T-helper 1 cell treated with Interleukin-12 subunit alpha and Interleukin-12 subunit beta and Interleukin-4 antibody, amounts not matched to agents 30 μg/mL and 1 μg/mL, for 36 hours (primary cell): ENCODE measurements at regions not wholly inside any gene's neighbourhood (a gene's known extent, or its start where the extent isn't known, plus 50 kb on each side); places are given as distances from the start of the nearest gene placed in this dataset.

Experiments
- H3K27ac Mint-ChIP-seq: one replicate; pipeline ENCODE4 v1.8.0; 2021; ENCODE audit warnings: mild to moderate bottlenecking, mixed read lengths
- H3K27me3 Mint-ChIP-seq: one replicate; pipeline ENCODE4 v1.8.0; 2021; ENCODE audit warnings: low read depth, mixed read lengths
- H3K36me3 Mint-ChIP-seq: one replicate; pipeline ENCODE4 v1.8.0; 2021; ENCODE audit warnings: low read depth, mixed read lengths
- H3K4me1 Mint-ChIP-seq: one replicate; pipeline ENCODE4 v1.8.0; 2021; ENCODE audit warnings: low read depth, mixed read lengths
- H3K4me3 Mint-ChIP-seq: one replicate; pipeline ENCODE4 v1.8.0; 2021; ENCODE audit warnings: mild to moderate bottlenecking, moderate library complexity, mixed read lengths
- H3K9me3 Mint-ChIP-seq: one replicate; pipeline ENCODE4 v1.8.0; 2021; ENCODE audit warnings: mixed read lengths

DNA sequence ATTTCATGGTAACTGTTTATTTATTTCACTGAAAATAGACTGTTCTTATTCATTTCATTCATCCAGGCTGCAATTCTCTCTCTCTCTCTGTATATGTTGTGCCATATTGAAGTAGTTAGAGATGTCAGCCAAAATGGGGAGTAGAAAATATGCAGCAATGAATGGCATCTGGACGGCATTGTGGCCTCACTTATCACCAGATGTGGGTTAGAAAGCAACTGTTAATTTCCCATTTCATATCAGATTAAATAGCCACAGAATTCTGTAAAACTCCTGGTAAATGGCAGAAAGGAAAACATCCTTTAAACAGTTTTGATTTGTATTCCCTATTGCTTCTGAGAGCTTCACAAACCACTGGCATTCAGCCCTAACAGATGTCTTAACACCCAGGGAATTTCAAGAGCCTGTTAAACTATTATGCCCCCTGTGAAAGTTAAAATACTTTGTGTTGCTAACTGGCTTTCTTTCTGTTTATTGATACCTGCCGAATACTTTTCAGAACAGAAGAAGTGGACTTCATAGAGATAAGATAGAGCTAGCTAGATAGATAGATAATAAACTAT lies 1763.3 kb upstream of the MIR17HG start:
- Mint-ChIP-seq H3K27me3 (no peaks in the 10 kb centered on the region), H3K27ac (no peak overlapping the region), H3K9me3 (peaks cover 8% of the 10 kb centered on the region), H3K4me3 (no peak overlapping the region), H3K36me3 (no peaks in the 10 kb centered on the region), H3K4me1 (no peaks in the 10 kb centered on the region)

DNA sequence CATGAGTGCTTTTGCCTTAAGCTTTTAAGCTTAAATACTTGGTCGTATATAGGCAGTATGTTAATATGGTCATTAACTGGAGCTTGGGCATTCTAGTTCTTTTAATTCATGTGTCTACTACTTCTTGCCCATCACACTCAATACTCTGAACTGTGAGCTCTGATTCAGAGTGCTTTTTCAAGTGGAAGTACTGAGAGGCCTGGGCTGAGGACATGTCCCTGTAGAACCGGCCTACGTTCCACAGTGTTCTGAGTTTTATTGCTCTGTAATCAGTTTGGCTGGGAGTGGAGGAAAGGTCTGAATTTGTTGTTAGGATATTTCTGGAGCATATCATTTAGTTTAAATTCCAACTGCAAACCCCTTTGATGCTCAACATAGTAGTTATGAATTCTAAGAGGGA lies 1744.8 kb upstream of the MIR17HG start:
- H3K27ac Mint-ChIP-seq = no peak overlapping the region
- H3K27me3 Mint-ChIP-seq = no peaks in the 10 kb centered on the region

DNA sequence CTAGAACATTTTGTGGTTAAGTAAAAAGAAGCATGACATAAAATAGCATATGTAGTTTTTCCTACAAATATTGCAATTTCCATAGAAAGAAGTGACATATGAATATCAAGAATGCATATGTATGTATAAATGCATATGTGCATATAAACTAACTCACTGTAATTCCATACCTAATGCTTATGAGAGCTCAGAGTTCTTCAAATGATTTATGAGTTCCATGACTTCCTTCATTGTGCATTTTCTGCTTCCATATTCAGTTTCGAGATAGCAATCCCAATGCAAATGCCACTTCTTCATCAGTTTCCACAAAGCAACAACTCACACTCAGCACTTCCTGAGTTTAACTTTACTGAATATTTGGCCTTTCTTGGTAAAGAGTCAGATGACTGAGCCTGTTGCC lies 1744.3 kb upstream of the MIR17HG start:
- Mint-ChIP-seq H3K4me1 (no peaks in the 10 kb centered on the region), H3K4me3 (no peak overlapping the region), H3K27ac (no peak overlapping the region), H3K36me3 (no peaks in the 10 kb centered on the region), H3K27me3 (no peaks in the 10 kb centered on the region), H3K9me3 (peaks cover 14% of the 10 kb centered on the region)

More for the DNA sequence above, 1744.8 kb upstream of the MIR17HG start:
- no peaks in the 10 kb centered on the region for H3K36me3 Mint-ChIP-seq
- H3K9me3 Mint-ChIP-seq = peaks cover 10% of the 10 kb centered on the region
- no peak overlapping the region for H3K4me3 Mint-ChIP-seq
- no peaks in the 10 kb centered on the region for H3K4me1 Mint-ChIP-seq

GRCh38 chr13:89609318-89609717 lies 1738.2 kb upstream of the MIR17HG start:
- Mint-ChIP-seq H3K27ac (no peak overlapping the region), H3K27me3 (no peaks in the 10 kb centered on the region), H3K4me3 (no peak overlapping the region), H3K9me3 (peaks cover 14% of the 10 kb centered on the region), H3K36me3 (no peaks in the 10 kb centered on the region), H3K4me1 (no peaks in the 10 kb centered on the region)

- no peak overlapping the region for H3K27ac Mint-ChIP-seq
Observed at GRCh38 chr13:89610331-89610730, 1737.2 kb upstream of the MIR17HG start.

DNA sequence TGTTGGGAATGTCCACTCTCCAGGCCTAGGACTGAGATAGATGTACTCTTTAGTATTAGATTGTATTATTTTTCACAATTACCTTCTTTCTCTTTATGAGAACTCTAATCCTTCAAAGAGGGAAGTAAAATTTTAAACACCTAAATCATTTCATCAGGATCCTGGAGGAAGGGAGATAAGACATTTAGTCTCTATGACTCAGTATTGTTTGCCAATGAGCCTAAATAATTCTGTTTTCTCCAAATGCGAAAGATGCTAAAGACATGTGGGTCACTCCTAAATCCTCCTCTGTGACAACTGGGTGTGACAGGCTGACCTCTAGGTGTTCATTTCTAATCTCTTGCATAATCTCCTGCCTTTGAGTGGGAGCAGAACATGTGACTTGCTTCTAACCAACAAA lies 1736.6 kb upstream of the MIR17HG start:
- no peaks in the 10 kb centered on the region for H3K27me3 Mint-ChIP-seq
- H3K4me3 Mint-ChIP-seq = no peak overlapping the region
- H3K9me3 Mint-ChIP-seq = peaks cover 6% of the 10 kb centered on the region
- H3K27ac Mint-ChIP-seq = no peak overlapping the region
- H3K4me1 Mint-ChIP-seq = no peaks in the 10 kb centered on the region
- no peaks in the 10 kb centered on the region for H3K36me3 Mint-ChIP-seq

More at GRCh38 chr13:89610331-89610730, 1737.2 kb upstream of the MIR17HG start:
- Mint-ChIP-seq H3K27me3 (no peaks in the 10 kb centered on the region), H3K9me3 (peaks cover 9% of the 10 kb centered on the region), H3K4me1 (no peaks in the 10 kb centered on the region), H3K4me3 (no peak overlapping the region), H3K36me3 (no peaks in the 10 kb centered on the region)

DNA sequence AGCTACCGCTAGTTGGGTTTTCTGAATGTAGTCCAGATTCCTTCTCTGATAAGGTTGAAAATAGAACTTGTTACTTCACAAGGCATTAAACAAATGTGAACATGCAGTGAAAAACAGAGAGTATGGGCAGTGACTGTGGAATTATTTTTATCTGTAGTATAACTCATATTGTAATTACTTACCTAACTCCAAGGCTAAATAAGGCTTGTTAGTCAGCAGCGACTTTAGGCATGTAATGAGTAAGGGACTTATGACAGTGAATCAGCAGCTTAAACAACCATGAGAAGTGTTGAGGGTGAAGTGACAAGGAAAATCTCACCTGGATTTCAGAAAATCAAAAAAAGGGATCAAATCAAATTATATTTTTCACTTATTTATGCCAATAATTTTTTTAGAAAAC lies 1719.5 kb upstream of the MIR17HG start:
- H3K27ac Mint-ChIP-seq = no peak overlapping the region
- H3K9me3 Mint-ChIP-seq = peaks cover 13% of the 10 kb centered on the region
- no peaks in the 10 kb centered on the region for H3K27me3 Mint-ChIP-seq
- H3K4me1 Mint-ChIP-seq = no peaks in the 10 kb centered on the region
- H3K36me3 Mint-ChIP-seq = no peaks in the 10 kb centered on the region
- H3K4me3 Mint-ChIP-seq = no peak overlapping the region

DNA sequence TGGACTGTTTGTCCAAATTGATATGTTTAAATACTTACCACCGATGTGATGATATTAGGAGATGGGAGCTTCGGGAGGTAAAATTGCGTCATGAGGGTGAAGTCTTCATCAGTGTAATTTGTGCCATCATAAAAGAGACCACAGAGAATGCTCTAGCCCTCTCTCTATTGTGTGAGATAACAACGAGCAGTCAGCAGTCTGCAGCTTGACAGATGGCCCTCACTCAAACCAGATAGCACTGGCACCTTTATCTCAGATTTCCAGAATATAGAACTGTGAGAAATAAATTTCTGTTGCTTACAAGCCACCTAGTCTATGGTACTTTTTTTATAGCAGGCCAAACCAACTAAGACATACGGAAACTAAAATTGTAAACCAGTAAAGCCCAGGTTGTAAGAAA lies 1718.9 kb upstream of the MIR17HG start:
- no peaks in the 10 kb centered on the region for H3K36me3 Mint-ChIP-seq
- H3K27ac Mint-ChIP-seq = no peak overlapping the region
- no peaks in the 10 kb centered on the region for H3K4me1 Mint-ChIP-seq
- peaks cover 13% of the 10 kb centered on the region for H3K9me3 Mint-ChIP-seq
- no peak overlapping the region for H3K4me3 Mint-ChIP-seq
- H3K27me3 Mint-ChIP-seq = no peaks in the 10 kb centered on the region

GRCh38 chr13:89650226-89650625 lies 1697.3 kb upstream of the MIR17HG start:
- no peak overlapping the region for H3K4me3 Mint-ChIP-seq
- H3K9me3 Mint-ChIP-seq = peaks cover 28% of the 10 kb centered on the region
- no peaks in the 10 kb centered on the region for H3K4me1 Mint-ChIP-seq
- no peaks in the 10 kb centered on the region for H3K27me3 Mint-ChIP-seq
- no peak overlapping the region for H3K27ac Mint-ChIP-seq
- H3K36me3 Mint-ChIP-seq = no peaks in the 10 kb centered on the region

GRCh38 chr13:89660752-89661151 lies 1686.7 kb upstream of the MIR17HG start:
- Mint-ChIP-seq H3K36me3 (no peaks in the 10 kb centered on the region), H3K4me3 (no peak overlapping the region), H3K27me3 (no peaks in the 10 kb centered on the region), H3K4me1 (no peaks in the 10 kb centered on the region), H3K9me3 (peaks cover 15% of the 10 kb centered on the region), H3K27ac (no peak overlapping the region)

GRCh38 chr13:89673789-89674311 lies 1673.6 kb upstream of the MIR17HG start:
- no peaks in the 10 kb centered on the region for H3K4me1 Mint-ChIP-seq
- H3K9me3 Mint-ChIP-seq = peaks cover 7% of the 10 kb centered on the region
- H3K27me3 Mint-ChIP-seq = no peaks in the 10 kb centered on the region
- no peak overlapping the region for H3K4me3 Mint-ChIP-seq
- no peaks in the 10 kb centered on the region for H3K36me3 Mint-ChIP-seq
- H3K27ac Mint-ChIP-seq = no peak overlapping the region

- no peaks in the 10 kb centered on the region for H3K36me3 Mint-ChIP-seq
- no peak overlapping the region for H3K4me3 Mint-ChIP-seq
- no peak overlapping the region for H3K27ac Mint-ChIP-seq
- no peaks in the 10 kb centered on the region for H3K4me1 Mint-ChIP-seq
- no peaks in the 10 kb centered on the region for H3K27me3 Mint-ChIP-seq
- peaks cover 5% of the 10 kb centered on the region for H3K9me3 Mint-ChIP-seq
Observed at GRCh38 chr13:89678466-89679121, 1668.9 kb upstream of the MIR17HG start.

DNA sequence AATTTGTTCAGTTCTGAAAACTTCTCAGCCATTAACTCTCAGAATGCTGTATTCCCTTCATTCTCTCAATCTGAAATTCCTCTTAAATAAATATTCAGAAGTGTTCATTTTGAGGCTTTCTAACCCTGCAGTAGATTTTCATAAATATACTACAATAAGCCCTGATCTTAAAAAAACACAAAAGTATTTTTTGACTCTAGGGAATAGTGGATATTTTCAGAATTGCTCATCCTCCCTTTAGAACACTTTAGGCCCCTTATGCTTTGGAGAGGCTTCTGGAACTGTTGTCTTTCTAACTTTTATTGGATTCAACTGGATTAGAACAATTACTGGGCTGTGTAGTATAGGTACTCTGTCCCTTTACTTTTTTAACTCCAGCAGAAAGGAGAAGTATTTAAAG lies 1662.6 kb upstream of the MIR17HG start:
- Mint-ChIP-seq H3K4me1 (no peaks in the 10 kb centered on the region), H3K27ac (no peak overlapping the region), H3K4me3 (no peak overlapping the region), H3K36me3 (no peaks in the 10 kb centered on the region), H3K9me3 (peaks cover 13% of the 10 kb centered on the region), H3K27me3 (no peaks in the 10 kb centered on the region)

DNA sequence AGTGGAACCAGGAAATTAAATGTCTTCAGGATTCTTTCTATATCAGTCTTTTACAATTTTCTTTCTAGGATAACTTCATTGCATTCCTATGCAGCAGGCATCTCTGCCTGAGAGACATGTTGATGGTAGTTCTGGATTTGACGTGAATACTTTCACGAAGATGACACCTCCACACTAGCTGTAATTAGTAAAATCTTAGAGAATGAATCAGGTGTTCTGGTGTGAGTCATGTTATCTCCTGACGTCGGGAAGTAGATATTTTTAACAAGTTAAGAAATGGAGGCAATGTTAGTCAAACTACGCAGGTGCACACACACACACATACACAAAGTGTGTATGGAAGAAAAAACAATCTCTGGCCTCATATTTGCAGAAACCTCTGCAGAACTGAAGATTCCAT lies 1661.3 kb upstream of the MIR17HG start:
- H3K4me1 Mint-ChIP-seq = no peaks in the 10 kb centered on the region
- peaks cover 18% of the 10 kb centered on the region for H3K9me3 Mint-ChIP-seq
- H3K27ac Mint-ChIP-seq = no peak overlapping the region
- H3K4me3 Mint-ChIP-seq = no peak overlapping the region
- no peaks in the 10 kb centered on the region for H3K27me3 Mint-ChIP-seq
- no peaks in the 10 kb centered on the region for H3K36me3 Mint-ChIP-seq

- Mint-ChIP-seq H3K27ac (no peak overlapping the region), H3K36me3 (no peaks in the 10 kb centered on the region), H3K9me3 (peaks cover 21% of the 10 kb centered on the region), H3K27me3 (no peaks in the 10 kb centered on the region), H3K4me3 (no peak overlapping the region), H3K4me1 (no peaks in the 10 kb centered on the region)
Observed at GRCh38 chr13:89687066-89687465, 1660.4 kb upstream of the MIR17HG start.
